Activated T-helper 1 cell treated with anti-CD3 and anti-CD28 coated beads, Interleukin-12 subunit alpha, Interleukin-12 subunit beta, Interleukin-2, Interleukin-4 antibody, amounts not matched to agents 30 ng/mL and 10 ng/mL and 1 ng/mL, durations not matched to agents 14 hours and 24 hours and 36 hours (primary cell): ENCODE measurements at regions not wholly inside any gene's neighbourhood (a gene's known extent, or its start where the extent isn't known, plus 50 kb on each side); places are given as distances from the start of the nearest gene placed in this dataset.

Experiments
- DNase-seq: peaks from one replicate; pipeline ENCODE4 v3.0.0; 2021; ENCODE audit warnings: low spot score
- H3K27ac Mint-ChIP-seq: one replicate; pipeline ENCODE4 v1.8.0; 2021; ENCODE audit warnings: mild to moderate bottlenecking, mixed read lengths
- H3K27me3 Mint-ChIP-seq: one replicate; pipeline ENCODE4 v1.8.0; 2022; ENCODE audit warnings: mild to moderate bottlenecking, moderate library complexity, mixed read lengths; ENCODE audit not compliant: insufficient read depth
- H3K36me3 Mint-ChIP-seq: one replicate; pipeline ENCODE4 v1.8.0; 2021; ENCODE audit warnings: low read depth, mixed read lengths
- H3K4me1 Mint-ChIP-seq: one replicate; pipeline ENCODE4 v1.8.0; 2021; ENCODE audit warnings: low read depth, mixed read lengths
- H3K4me3 Mint-ChIP-seq: one replicate; pipeline ENCODE4 v1.8.0; 2021; ENCODE audit warnings: mild to moderate bottlenecking, moderate library complexity, mixed read lengths
- H3K9me3 Mint-ChIP-seq: one replicate; pipeline ENCODE4 v1.8.0; 2021; ENCODE audit warnings: mixed read lengths
- intact Hi-C: fragments of 100-400 bp; cut with micrococcal nuclease; formaldehyde crosslinking; loops from one replicate; pipeline ENCODE4 v1.15.1; 2024

DNA sequence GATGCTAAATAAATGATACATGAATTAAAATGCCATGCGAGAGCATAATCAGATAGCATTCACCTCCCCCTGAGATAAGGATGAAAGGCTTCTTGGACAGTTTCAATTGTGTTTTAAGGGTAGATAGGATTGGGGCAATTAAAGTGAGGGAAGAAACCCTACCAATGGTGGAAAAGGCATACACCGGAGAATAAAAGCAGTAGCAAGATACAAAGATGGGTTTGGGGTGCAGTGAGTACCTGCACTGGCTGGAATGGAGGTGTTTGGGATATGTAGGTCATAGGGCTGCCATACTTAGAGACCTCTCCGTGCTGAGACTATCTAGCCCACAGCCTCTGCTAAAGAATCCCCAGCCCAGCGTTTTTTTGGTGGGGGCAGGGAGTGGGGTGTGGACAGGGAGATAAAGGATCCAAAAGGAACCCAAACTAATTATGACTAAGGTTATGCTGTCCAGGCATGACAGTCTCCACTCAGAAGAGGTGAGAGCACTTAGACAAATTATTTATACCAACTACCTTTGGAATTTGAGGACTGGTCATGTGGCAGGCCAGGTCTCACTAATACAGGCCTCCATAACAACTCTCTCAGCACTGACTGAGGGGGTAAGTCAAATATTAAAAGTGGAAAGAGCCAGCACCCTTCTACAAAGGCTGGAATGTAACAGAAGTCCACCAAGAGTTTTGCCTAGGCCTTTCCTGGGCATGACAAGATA is 280.8 kb downstream of the ADGB start:
- no peaks in the 10 kb centered on the region for H3K27me3 Mint-ChIP-seq
- intact Hi-C loops: no loop called here
- no peak overlapping the region for H3K27ac Mint-ChIP-seq
- no peak for DNase-seq
- no peaks in the 10 kb centered on the region for H3K9me3 Mint-ChIP-seq
- no peaks in the 10 kb centered on the region for H3K36me3 Mint-ChIP-seq
- H3K4me1 Mint-ChIP-seq: peaks cover 20% of the 10 kb centered on the region
- no peak overlapping the region for H3K4me3 Mint-ChIP-seq

DNA sequence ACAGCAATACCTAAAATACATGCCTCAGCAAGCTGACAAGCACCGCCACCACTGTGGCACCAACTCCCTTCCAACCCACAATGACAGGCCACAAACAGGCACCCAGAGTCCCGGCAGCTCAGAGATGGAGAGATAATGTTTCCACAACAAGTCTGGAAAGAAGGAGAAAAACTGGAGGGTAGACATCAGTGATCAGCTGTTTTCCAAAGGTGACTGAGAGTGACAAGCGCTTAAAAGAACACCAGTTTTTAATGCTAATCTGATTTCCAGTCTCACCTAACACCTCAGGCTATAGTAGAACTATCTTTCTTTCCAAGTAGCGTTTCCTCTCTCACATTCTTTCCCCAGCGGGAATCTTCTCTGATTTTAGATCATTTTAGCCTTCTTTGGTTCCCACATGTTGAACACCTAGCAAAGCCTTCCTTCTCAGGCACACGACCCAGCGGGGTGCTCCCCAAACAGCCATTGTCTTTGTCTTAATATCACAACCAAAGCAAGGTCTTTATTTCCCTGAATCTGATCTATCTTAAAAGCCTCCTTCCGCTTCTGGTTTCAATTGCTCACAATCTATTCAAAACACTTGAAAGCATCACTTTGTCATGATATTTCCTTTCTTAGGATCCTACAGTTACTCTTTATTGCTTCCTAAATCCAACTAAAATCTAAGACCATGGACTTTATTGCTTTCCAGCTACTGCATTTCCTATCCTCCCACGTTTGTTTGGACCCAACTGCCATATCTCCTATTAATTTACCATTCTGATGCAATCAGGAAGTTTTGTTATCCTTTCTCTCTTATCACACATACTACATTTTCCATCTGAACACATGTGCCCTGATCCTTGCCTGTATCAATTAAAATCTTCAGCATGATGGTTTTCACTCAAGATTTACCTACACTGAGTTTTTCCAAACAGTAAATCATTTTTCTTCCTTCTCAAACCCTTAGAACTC is 282.7 kb downstream of the ADGB start:
- Mint-ChIP-seq H3K4me1 (peaks cover 11% of the 10 kb centered on the region), H3K4me3 (no peak overlapping the region), H3K36me3 (no peaks in the 10 kb centered on the region), H3K27me3 (no peaks in the 10 kb centered on the region), H3K27ac (no peak overlapping the region), H3K9me3 (no peaks in the 10 kb centered on the region)
- no peak for DNase-seq
- intact Hi-C loops: no loop called here

DNA sequence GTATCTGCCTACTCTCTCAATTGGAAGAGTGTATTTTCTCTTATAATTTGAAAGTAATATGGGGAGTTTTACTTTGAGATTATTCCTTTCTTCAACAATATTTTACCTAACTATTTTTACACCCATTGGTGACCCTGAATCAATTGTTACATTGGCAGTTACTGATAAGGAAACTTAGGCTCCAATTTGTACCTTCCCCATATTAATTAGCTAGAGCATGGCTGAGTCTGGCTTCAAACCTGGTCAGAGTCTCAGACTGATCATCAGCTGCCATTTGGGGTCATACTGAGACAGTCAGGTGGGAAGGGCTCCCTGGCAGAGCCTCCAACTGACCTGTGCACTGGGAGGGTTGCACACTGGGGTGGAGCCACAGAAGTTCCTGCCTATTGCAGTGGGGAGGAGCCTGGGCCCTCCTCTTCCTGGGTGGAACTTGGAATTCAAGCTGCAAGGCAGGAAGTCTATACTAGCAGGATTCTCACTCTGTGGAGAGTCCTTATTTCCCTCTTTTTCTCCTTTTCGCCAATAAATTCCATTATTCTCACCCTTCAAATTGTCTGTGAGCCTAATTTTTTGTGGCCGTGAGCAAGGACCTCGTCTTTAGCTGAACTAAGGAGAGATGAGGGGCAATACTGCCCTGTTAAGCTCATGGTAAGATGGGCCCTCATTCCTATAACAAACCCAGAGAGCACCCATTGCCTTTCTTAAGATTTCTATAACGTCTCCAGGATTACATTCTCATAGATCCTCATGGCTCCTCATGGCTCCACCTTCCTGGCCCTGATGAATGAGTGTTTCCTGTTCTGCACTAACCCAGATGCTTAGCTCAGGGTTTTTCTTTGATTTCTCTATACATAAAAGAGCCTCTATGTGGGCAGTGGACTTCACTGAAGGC is 285.1 kb downstream of the ADGB start:
- intact Hi-C loops: no loop called here
- DNase-seq: no peak
- no peak overlapping the region for H3K4me3 Mint-ChIP-seq
- H3K9me3 Mint-ChIP-seq: no peaks in the 10 kb centered on the region
- no peaks in the 10 kb centered on the region for H3K36me3 Mint-ChIP-seq
- H3K27ac Mint-ChIP-seq: no peak overlapping the region
- H3K4me1 Mint-ChIP-seq: no peaks in the 10 kb centered on the region
- no peaks in the 10 kb centered on the region for H3K27me3 Mint-ChIP-seq

DNA sequence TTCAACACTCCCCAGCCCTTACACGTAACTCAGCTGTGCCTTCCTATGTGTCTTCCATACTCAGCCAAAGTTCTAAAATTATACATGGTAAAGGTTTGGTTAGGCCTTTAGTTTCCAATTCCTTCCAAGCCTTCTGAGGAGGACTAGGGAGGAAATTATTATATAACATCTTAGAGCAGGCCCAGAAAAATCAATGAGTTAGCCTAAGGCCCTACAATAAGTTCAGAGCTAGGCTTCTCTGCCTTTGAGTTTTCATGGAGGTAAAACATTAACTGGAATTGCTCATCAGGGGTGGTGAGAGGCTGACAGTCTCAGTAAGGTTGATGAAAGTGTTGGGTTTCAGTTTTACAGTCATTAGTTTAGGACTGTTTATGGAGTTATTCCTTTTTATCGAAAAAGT is 286.0 kb downstream of the ADGB start:
- H3K27me3 Mint-ChIP-seq: no peaks in the 10 kb centered on the region
- no peaks in the 10 kb centered on the region for H3K4me1 Mint-ChIP-seq
- DNase-seq: no peak
- no peaks in the 10 kb centered on the region for H3K36me3 Mint-ChIP-seq
- no peaks in the 10 kb centered on the region for H3K9me3 Mint-ChIP-seq
- intact Hi-C loops: no loop called here
- no peak overlapping the region for H3K4me3 Mint-ChIP-seq
- H3K27ac Mint-ChIP-seq: no peak overlapping the region

DNA sequence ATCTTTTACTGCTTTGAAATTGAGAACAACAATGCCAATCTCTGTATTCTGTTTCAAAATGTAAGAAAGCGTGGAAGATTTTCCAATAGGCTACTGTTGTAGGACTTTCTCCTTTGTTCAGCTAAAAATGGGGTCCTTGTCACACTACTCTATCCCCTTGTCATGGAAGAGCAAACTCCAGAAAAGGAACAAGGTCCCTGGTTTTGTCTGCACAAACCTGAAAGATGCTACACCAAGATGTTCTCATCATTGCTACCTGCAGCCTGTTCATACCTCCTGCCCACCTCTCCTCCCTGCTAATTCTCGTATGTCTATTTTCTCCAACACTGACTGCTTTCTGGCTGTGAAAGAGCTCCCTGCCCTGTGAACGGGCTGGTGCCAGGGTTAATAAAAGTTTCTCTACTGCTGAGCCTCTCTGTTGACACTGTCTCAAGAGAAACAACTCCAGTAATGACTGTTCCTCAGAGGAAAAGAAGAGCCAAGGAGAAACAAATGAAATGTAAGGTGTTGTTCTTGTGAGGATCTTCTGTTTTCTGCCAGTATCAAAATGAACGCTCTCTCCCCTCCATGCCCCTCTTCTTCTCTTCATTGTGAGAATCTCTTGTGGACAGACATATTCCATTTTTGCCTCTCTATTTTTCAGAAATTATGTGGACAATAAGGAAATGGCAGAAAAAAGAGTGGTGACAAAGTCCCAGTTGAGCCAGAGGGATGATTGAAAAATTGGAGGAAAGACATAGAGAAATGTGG is 287.1 kb downstream of the ADGB start:
- H3K27me3 Mint-ChIP-seq: no peaks in the 10 kb centered on the region
- no peak overlapping the region for H3K27ac Mint-ChIP-seq
- no peak for DNase-seq
- no peaks in the 10 kb centered on the region for H3K36me3 Mint-ChIP-seq
- H3K4me3 Mint-ChIP-seq: no peak overlapping the region
- intact Hi-C loops: no loop called here
- no peaks in the 10 kb centered on the region for H3K4me1 Mint-ChIP-seq
- H3K9me3 Mint-ChIP-seq: no peaks in the 10 kb centered on the region

DNA sequence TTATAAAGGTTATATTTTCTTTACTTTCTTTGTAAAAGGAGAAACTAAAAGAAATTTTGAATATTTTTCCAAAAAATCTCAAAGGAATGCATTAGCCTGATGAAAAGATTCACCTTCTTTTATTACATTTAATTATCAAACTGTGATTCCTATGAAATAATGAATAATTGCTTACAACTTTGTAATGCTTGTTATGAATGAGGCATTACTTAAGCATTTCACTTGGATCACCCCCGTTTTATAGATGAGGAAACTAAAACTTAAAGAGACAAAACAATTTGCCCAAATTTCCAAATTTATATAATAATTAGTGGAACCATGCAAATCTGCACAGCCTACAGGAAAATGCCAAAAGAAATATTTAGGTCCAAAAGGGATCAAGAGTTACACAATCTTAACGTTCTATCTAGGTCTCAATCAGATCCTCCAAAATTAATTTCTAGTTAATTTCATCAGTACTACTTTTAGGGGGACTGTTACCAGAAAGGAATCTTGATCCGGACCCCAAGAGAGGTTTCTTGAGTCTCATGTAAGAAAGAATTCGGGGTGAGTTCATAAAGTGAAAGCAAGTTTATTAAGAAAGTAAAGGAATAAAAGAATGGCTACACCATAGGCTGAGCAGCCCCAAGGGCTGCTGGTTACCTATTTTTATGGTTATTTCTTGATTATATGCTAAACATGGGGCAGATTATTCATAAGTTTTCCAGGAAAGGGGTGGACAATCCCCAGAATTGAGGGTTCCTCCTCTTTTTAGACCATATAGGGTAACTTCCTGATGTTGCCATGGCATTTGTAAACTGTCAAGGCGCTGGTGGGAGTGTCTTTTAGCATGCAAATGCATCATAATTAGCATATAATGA is 288.0 kb downstream of the ADGB start:
- intact Hi-C loops: no loop called here
- Mint-ChIP-seq H3K27me3 (no peaks in the 10 kb centered on the region), H3K4me1 (peaks cover 2% of the 10 kb centered on the region), H3K27ac (no peak overlapping the region), H3K9me3 (no peaks in the 10 kb centered on the region), H3K4me3 (no peak overlapping the region), H3K36me3 (no peaks in the 10 kb centered on the region)
- DNase-seq: no peak

DNA sequence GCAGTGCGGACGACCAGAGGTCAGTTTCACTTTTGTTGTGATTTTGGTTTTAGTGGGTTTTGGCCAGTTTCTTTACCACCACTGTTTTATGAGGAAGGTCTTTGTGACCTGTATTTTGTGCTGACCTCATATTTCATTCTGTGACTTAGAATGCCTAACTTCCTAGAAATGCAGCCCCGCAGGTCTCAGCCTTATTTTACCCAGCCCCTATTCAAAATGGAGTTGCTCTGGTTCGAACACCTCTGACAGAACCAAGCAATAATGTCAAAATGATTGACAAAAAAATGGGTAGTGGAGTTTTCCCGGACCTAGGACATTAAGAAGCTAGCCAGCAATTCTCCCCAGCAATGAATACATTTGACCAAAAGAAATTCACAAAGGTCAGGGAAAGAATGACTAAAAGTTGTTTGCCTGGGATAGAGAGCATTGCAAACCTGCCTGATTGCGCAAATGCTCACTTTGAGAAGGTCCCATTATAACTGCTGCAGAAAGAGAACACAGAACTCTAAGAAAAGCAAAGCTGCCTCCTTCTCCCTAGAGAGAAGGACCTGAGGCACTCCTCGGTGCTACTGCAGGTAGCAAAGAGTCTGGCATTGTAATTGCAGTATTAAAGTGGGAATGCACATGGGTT is 288.8 kb downstream of the ADGB start:
- intact Hi-C loops: no loop called here
- no peak for DNase-seq
- Mint-ChIP-seq H3K4me3 (no peak overlapping the region), H3K9me3 (no peaks in the 10 kb centered on the region), H3K27me3 (no peaks in the 10 kb centered on the region), H3K4me1 (peaks cover 9% of the 10 kb centered on the region), H3K27ac (no peak overlapping the region), H3K36me3 (no peaks in the 10 kb centered on the region)

DNA sequence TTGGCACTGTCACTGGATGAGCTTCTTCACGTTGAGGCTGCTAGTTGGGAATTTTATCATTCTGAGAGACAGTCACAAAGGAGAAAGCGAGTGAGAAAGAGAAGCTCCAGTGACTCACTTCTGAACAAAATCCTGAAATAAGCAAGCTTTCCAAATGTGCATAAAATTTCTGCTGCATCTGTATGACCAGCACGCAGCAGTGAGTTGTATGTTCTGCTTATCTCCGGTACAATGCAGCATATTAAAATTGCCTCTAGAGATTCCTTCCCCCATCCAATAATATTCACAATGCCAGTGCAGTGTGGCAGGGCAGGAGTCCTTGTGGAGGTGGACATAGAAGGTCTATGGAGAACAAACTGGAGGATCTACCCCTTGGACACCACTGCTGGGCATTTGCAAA is 290.5 kb downstream of the ADGB start:
- Mint-ChIP-seq H3K4me3 (no peak overlapping the region), H3K27me3 (no peaks in the 10 kb centered on the region), H3K36me3 (no peaks in the 10 kb centered on the region), H3K4me1 (peaks cover 14% of the 10 kb centered on the region), H3K27ac (no peak overlapping the region), H3K9me3 (no peaks in the 10 kb centered on the region)
- DNase-seq: no peak
- intact Hi-C loops: no loop called here

DNA sequence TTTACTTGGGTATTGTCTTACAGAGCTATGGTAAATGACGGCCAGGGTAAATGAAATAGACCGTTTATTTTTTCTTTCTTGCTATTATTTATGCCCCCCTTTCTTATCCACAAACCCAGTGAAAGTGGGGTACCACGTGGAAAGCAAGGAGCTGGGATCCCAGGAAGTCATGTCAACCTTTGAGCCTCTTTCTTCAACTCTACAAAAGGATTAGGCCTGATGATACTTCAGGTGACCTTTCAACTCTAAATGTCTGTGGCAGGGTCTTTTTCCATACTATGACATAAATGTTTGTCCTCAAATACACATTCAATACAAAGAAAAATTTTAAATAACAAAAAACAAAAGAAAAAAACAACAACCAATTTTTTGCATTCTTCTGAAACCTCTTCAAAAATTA is 291.4 kb downstream of the ADGB start:
- Mint-ChIP-seq H3K4me1 (peaks cover 14% of the 10 kb centered on the region), H3K27ac (no peak overlapping the region), H3K36me3 (no peaks in the 10 kb centered on the region), H3K27me3 (no peaks in the 10 kb centered on the region), H3K9me3 (no peaks in the 10 kb centered on the region), H3K4me3 (no peak overlapping the region)
- DNase-seq: no peak
- intact Hi-C loops: no loop called here

DNA sequence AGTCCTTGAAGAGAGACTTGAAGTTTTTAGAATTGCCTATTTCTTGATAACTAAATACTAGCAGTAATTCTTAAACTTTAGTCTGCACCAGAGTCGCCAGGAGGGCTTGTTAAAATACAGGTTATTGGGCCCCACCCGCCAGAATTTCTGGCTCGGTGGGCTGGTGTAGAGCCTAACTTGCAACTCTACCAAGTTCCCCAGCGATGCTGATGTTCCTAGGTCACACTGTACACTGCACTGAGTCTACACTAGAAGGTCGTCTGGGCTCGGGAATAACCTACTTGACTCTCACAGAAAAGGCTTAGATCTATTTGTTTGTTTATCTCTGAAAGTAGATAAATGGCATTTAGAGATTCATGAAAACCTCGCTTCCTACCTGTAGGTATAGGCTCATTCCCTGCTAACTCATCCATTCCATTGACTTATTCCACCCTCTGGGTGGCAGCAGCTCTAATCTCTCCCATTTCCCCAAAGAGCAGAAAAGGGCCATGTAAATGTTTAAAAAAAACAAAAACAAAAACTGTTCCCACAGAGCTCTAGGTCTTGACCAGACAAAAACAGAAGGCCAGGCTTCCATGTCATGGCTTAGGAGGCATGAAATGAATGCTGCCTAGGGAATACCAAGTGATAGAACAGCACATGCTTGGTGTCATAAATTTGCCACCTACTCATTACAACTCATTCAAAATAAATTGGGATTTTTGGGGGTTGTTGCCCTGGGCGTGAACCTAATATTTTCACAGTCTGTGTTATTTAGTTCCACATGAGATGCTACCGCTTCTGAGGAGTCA is 292.1 kb downstream of the ADGB start:
- H3K4me1 Mint-ChIP-seq: peaks cover 14% of the 10 kb centered on the region
- H3K27ac Mint-ChIP-seq: no peak overlapping the region
- no peaks in the 10 kb centered on the region for H3K27me3 Mint-ChIP-seq
- intact Hi-C loops: no loop called here
- H3K4me3 Mint-ChIP-seq: no peak overlapping the region
- H3K9me3 Mint-ChIP-seq: no peaks in the 10 kb centered on the region
- no peaks in the 10 kb centered on the region for H3K36me3 Mint-ChIP-seq
- no peak for DNase-seq
